Neural cell (in vitro differentiated cells): ENCODE measurements at regions not wholly inside any gene's neighbourhood (a gene's known extent, or its start where the extent isn't known, plus 50 kb on each side); places are given as distances from the start of the nearest gene placed in this dataset.

Source experiments
- CTCF ChIP-seq: fragments of 450-650 bp; IDR thresholded peaks from 2 replicates; pipeline ENCODE4 v1.5.1; 2014; ENCODE audit warnings: antibody characterized with exemption, mild to moderate bottlenecking, moderate library complexity; ENCODE audit not compliant: poor library complexity, severe bottlenecking
- EP300 ChIP-seq: fragments of 450-650 bp; conservative IDR thresholded peaks from 2 replicates; pipeline ENCODE4 v1.6.1; 2014; ENCODE audit warnings: antibody characterized with exemption, mild to moderate bottlenecking, moderate library complexity; ENCODE audit not compliant: poor library complexity, severe bottlenecking
- EZH2 ChIP-seq: fragments of 200-600, 300-800 bp; shearing (Covaris generic), sonication (generic); IDR thresholded peaks from 2 replicates; pipeline ENCODE4 v1.6.1; 2014; ENCODE audit warnings: antibody characterized with exemption, low read length, borderline replicate concordance, mild to moderate bottlenecking; ENCODE audit not compliant: insufficient read depth, poor library complexity, severe bottlenecking
- POLR2AphosphoS5 ChIP-seq: IDR thresholded peaks from 2 replicates; pipeline ENCODE4 v1.6.1; 2012
- RAD21 ChIP-seq: fragments of 450-650 bp; conservative IDR thresholded peaks from 2 replicates; pipeline ENCODE4 v1.6.1; 2014; ENCODE audit warnings: antibody characterized with exemption, mild to moderate bottlenecking, moderate library complexity
- REST ChIP-seq: IDR thresholded peaks from 2 replicates; pipeline ENCODE4 v1.6.1; 2012; ENCODE audit warnings: borderline replicate concordance
- TAF1 ChIP-seq: IDR thresholded peaks from 2 replicates; pipeline ENCODE4 v1.6.1; 2012; ENCODE audit warnings: low read depth

GRCh38 chr16:86965331-86965730 is 351.9 kb downstream of the C16orf95 start:
- TF ChIP-seq RAD21 (no peak), POLR2AphosphoS5 (no peak), CTCF (no peak), REST (no peak), EP300 (no peak), TAF1 (no peak), EZH2 (no peak)
